OCI-LY3 (cell line): ENCODE measurements at regions not wholly inside any gene's neighbourhood (a gene's known extent, or its start where the extent isn't known, plus 50 kb on each side); places are given as distances from the start of the nearest gene placed in this dataset.

ENCODE experiments used
- H2AFZ ChIP-seq: fragments of 200-600, 300-600 bp; shearing (Covaris generic); 2 replicates; pipeline ENCODE4 v1.6.0; 2014; ENCODE audit warnings: antibody characterized with exemption, low read depth, low read length
- H3K27ac ChIP-seq: fragments of 200-600, 300-600 bp; sonication (generic); 2 replicates; pipeline ENCODE4 v1.5.1; 2014; ENCODE audit warnings: mild to moderate bottlenecking, low read length, moderate library complexity, mixed read lengths
- H3K27me3 ChIP-seq: fragments of 200-600, 300-600 bp; sonication (generic); 2 replicates; pipeline ENCODE4 v1.6.1; 2014; ENCODE audit warnings: low read depth, low read length, mixed read lengths
- H3K36me3 ChIP-seq: fragments of 200-600, 300-600 bp; sonication (generic); replicated peaks from 2 replicates; pipeline ENCODE3; 2014; ENCODE audit warnings: low read depth, low read length, mixed read lengths
- H3K4me1 ChIP-seq: fragments of 300-600, 200-600 bp; sonication (generic); 2 replicates; pipeline ENCODE4 v1.6.1; 2014; ENCODE audit warnings: low read length, mixed read lengths
- H3K4me2 ChIP-seq: fragments of 200-600, 300-600 bp; sonication (generic); 2 replicates; pipeline ENCODE4 v1.6.1; 2014; ENCODE audit warnings: low read length, mixed read lengths
- H3K4me3 ChIP-seq: fragments of 300-600, 200-600 bp; sonication (generic); 2 replicates; pipeline ENCODE4 v1.5.1; 2014; ENCODE audit warnings: antibody characterized with exemption, mild to moderate bottlenecking, low read length, moderate library complexity
- H3K79me2 ChIP-seq: fragments of 300-600, 200-600 bp; shearing (Covaris generic); 2 replicates; pipeline ENCODE4 v1.6.1; 2014; ENCODE audit warnings: mild to moderate bottlenecking, low read length, mixed read lengths
- H3K9ac ChIP-seq: fragments of 300-600, 200-600 bp; shearing (Covaris generic); 2 replicates; pipeline ENCODE4 v1.6.0; 2014; ENCODE audit warnings: mild to moderate bottlenecking, low read length, moderate library complexity
- H3K9me3 ChIP-seq: fragments of 200-600, 300-600 bp; shearing (Covaris generic); 2 replicates; pipeline ENCODE4 v1.6.1; 2014; ENCODE audit warnings: low read length, mixed read lengths; ENCODE audit not compliant: insufficient read depth
- H4K20me1 ChIP-seq: fragments of 200-600, 300-600 bp; sonication (generic); 2 replicates; pipeline ENCODE4 v1.6.1; 2016; ENCODE audit warnings: low read length, mixed read lengths; ENCODE audit not compliant: insufficient read depth
- CTCF ChIP-seq: fragments of 200-600, 300-600 bp; sonication (generic); IDR thresholded peaks from 2 replicates; pipeline ENCODE4 v1.5.1; 2014; ENCODE audit warnings: antibody characterized with exemption, low read length, low read depth
- EZH2phosphoT487 ChIP-seq: fragments of 200-600 bp; shearing (Covaris generic); IDR thresholded peaks from 2 replicates; pipeline ENCODE4 v1.6.1; 2018; ENCODE audit warnings: antibody characterized with exemption, mixed run types, low read depth

- TF ChIP-seq CTCF (no peak), EZH2phosphoT487 (no peak)
- no peak overlapping the region for H2AFZ ChIP-seq
- no peak overlapping the region for H3K27ac ChIP-seq
- H3K79me2 ChIP-seq, result no peaks in the 10 kb centered on the region
- H3K4me3 ChIP-seq, result no peak overlapping the region
- H3K4me2 ChIP-seq, result no peak overlapping the region
- no peaks in the 10 kb centered on the region for H3K27me3 ChIP-seq
- no peaks in the 10 kb centered on the region for H3K36me3 ChIP-seq
- H3K9ac ChIP-seq, result no peak overlapping the region
- no peaks in the 10 kb centered on the region for H3K9me3 ChIP-seq
- H3K4me1 ChIP-seq, result no peaks in the 10 kb centered on the region
- no peaks in the 10 kb centered on the region for H4K20me1 ChIP-seq
These were observed 121.4 kb upstream of the IGSF21 start for GRCh38 chr1:17986156-17986555.

GRCh38 chr1:17990401-17990800 lies 117.2 kb upstream of the IGSF21 start:
- no peaks in the 10 kb centered on the region for H3K79me2 ChIP-seq
- no peak for TF ChIP-seq CTCF
- no peak for TF ChIP-seq EZH2phosphoT487
- no peaks in the 10 kb centered on the region for H3K4me1 ChIP-seq
- no peaks in the 10 kb centered on the region for H3K36me3 ChIP-seq
- H3K4me2 ChIP-seq, result no peak overlapping the region
- H3K4me3 ChIP-seq, result no peak overlapping the region
- no peak overlapping the region for H3K27ac ChIP-seq
- H4K20me1 ChIP-seq, result no peaks in the 10 kb centered on the region
- H3K9ac ChIP-seq, result no peak overlapping the region
- H3K27me3 ChIP-seq, result no peaks in the 10 kb centered on the region
- no peaks in the 10 kb centered on the region for H3K9me3 ChIP-seq
- no peak overlapping the region for H2AFZ ChIP-seq

GRCh38 chr1:17991996-17992395 lies 115.6 kb upstream of the IGSF21 start:
- Histone ChIP-seq H3K79me2 (no peaks in the 10 kb centered on the region), H2AFZ (no peak overlapping the region), H3K4me3 (no peak overlapping the region), H3K27ac (no peak overlapping the region), H3K4me2 (no peak overlapping the region), H3K27me3 (no peaks in the 10 kb centered on the region), H3K9ac (no peak overlapping the region), H4K20me1 (no peaks in the 10 kb centered on the region), H3K4me1 (no peaks in the 10 kb centered on the region), H3K36me3 (no peaks in the 10 kb centered on the region), H3K9me3 (no peaks in the 10 kb centered on the region)
- TF ChIP-seq EZH2phosphoT487 (no peak), CTCF (no peak)

- Histone ChIP-seq H3K9me3 (no peaks in the 10 kb centered on the region), H2AFZ (no peak overlapping the region), H4K20me1 (no peaks in the 10 kb centered on the region), H3K36me3 (no peaks in the 10 kb centered on the region), H3K9ac (no peak overlapping the region), H3K27ac (no peak overlapping the region), H3K4me3 (no peak overlapping the region), H3K79me2 (no peaks in the 10 kb centered on the region), H3K4me2 (no peak overlapping the region), H3K27me3 (no peaks in the 10 kb centered on the region), H3K4me1 (no peaks in the 10 kb centered on the region)
- no peak for TF ChIP-seq EZH2phosphoT487
- no peak for TF ChIP-seq CTCF
These were observed 114.8 kb upstream of the IGSF21 start for GRCh38 chr1:17992800-17993199.
